ENCODE measurements at regions not wholly inside any gene's neighbourhood (a gene's known extent, or its start where the extent isn't known, plus 50 kb on each side); places are given as distances from the start of the nearest gene placed in this dataset.
A peak's percentile ranks its signal among the peaks of the same experiment; 100 is the strongest.

DNA sequence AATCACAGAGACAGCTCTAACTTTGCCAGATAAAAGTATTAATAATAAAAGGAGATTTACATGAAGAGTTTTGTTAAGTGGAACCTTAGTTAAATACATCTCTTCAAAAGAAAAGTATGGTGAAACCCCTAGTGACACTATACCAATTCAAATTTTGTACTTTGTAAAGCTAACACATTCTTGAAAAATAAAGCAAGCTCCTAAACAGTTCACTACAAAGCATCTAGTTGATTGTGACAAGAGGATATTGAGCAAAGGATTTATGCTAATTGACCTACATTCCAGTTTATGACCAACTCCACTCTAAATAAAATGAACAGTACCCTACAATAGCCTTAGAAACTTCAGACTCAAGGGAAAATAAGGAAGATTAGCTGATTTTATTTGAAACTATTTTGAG, 69.4 kb upstream of the WDR17 start:
- Mint-ChIP-seq H3K4me3 (no peak overlapping the region), H3K4me1 (no peaks in the 10 kb centered on the region), H3K27me3 (ENCODE audit: low read depth) (peaks cover 25% of the 10 kb centered on the region), H3K9me3 (no peaks in the 10 kb centered on the region), H3K27ac (no peak overlapping the region), H3K36me3 (ENCODE audit: low read depth) (no peaks in the 10 kb centered on the region)
- TF ChIP-seq, protein P1, sequence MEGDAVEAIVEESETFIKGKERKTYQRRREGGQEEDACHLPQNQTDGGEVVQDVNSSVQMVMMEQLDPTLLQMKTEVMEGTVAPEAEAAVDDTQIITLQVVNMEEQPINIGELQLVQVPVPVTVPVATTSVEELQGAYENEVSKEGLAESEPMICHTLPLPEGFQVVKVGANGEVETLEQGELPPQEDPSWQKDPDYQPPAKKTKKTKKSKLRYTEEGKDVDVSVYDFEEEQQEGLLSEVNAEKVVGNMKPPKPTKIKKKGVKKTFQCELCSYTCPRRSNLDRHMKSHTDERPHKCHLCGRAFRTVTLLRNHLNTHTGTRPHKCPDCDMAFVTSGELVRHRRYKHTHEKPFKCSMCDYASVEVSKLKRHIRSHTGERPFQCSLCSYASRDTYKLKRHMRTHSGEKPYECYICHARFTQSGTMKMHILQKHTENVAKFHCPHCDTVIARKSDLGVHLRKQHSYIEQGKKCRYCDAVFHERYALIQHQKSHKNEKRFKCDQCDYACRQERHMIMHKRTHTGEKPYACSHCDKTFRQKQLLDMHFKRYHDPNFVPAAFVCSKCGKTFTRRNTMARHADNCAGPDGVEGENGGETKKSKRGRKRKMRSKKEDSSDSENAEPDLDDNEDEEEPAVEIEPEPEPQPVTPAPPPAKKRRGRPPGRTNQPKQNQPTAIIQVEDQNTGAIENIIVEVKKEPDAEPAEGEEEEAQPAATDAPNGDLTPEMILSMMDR (IDR thresholded peaks at IDR 0.05; ENCODE audit: unreplicated experiment in 3 of 3): no peak

DNA sequence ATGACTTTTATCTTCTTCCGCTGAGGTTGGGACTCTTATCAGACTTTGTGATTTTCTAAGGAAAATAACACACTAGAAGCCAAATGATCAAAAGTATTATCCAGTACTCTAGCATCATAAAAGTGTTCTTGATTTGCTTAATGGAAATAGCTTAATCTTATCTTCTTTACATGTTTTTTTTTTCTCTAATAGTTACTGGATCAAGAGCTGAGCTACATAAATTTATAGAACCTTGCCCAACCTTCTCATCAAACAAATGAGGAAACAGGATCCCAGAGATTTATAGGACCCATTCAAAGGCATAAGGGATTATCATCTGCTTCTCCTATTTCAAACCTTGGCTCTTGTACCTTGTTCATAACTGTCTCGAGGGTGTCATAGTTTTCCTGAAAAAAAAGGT, 68.3 kb upstream of the WDR17 start:
- Mint-ChIP-seq H3K9me3 (no peaks in the 10 kb centered on the region), H3K4me3 (no peak overlapping the region), H3K27ac (no peak overlapping the region), H3K27me3 (ENCODE audit: low read depth) (peaks cover 33% of the 10 kb centered on the region), H3K36me3 (ENCODE audit: low read depth) (no peaks in the 10 kb centered on the region), H3K4me1 (peaks cover 1% of the 10 kb centered on the region)
- TF ChIP-seq, protein P1 (IDR thresholded peaks at IDR 0.05; ENCODE audit: unreplicated experiment in 3 of 3): no peak

DNA sequence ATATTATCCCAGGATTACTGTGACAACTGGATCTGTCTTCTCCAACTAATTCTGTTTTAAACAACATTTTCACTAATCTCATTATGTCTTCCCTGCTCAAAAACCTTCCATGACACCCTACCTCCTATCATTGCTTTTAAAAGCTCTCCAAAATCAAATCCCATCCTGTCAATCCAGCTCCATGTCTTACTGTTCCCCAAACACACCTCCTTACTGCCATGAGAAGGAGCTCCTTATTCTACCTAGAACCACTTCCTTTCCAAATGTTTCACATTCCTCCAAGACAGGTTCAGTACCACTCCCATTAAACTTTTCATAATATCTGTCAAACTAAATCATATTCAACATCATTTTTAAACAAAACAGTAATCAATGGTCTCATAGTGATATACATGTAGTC, 66.9 kb upstream of the WDR17 start:
- Mint-ChIP-seq H3K9me3 (no peaks in the 10 kb centered on the region), H3K36me3 (ENCODE audit: low read depth) (no peaks in the 10 kb centered on the region), H3K4me1 (peaks cover 5% of the 10 kb centered on the region), H3K4me3 (no peak overlapping the region), H3K27ac (no peak overlapping the region), H3K27me3 (ENCODE audit: low read depth) (peaks cover 47% of the 10 kb centered on the region)
- TF ChIP-seq, protein P1 (IDR thresholded peaks at IDR 0.05; ENCODE audit: unreplicated experiment in 3 of 3): no peak

DNA sequence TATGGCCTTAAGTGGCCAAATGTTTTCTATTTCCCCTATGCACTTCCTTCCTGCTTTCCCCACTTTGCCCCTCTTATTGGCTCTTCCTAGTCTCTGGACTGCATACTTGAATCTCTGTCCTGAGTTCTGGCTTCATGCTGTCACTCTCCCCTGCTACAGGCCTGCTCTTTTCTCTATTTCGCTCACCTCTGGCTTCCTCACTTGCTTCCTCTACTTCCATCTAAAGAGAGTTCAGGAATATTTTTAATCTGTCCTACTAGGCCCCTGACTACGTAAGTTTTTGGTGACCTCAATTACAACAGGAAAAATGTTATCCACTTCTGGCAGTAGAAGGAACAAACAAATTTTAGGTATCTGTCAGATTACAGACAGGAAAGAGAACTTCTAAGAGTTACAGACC, 65.7 kb upstream of the WDR17 start:
- H3K27ac Mint-ChIP-seq: no peak overlapping the region
- H3K36me3 Mint-ChIP-seq (ENCODE audit: low read depth): no peaks in the 10 kb centered on the region
- no peaks in the 10 kb centered on the region for H3K9me3 Mint-ChIP-seq
- peaks cover 52% of the 10 kb centered on the region for H3K27me3 Mint-ChIP-seq (ENCODE audit: low read depth)
- H3K4me3 Mint-ChIP-seq: no peak overlapping the region
- TF ChIP-seq, protein P1 (IDR thresholded peaks at IDR 0.05; ENCODE audit: unreplicated experiment in 3 of 3): no peak
- H3K4me1 Mint-ChIP-seq: peaks cover 5% of the 10 kb centered on the region

DNA sequence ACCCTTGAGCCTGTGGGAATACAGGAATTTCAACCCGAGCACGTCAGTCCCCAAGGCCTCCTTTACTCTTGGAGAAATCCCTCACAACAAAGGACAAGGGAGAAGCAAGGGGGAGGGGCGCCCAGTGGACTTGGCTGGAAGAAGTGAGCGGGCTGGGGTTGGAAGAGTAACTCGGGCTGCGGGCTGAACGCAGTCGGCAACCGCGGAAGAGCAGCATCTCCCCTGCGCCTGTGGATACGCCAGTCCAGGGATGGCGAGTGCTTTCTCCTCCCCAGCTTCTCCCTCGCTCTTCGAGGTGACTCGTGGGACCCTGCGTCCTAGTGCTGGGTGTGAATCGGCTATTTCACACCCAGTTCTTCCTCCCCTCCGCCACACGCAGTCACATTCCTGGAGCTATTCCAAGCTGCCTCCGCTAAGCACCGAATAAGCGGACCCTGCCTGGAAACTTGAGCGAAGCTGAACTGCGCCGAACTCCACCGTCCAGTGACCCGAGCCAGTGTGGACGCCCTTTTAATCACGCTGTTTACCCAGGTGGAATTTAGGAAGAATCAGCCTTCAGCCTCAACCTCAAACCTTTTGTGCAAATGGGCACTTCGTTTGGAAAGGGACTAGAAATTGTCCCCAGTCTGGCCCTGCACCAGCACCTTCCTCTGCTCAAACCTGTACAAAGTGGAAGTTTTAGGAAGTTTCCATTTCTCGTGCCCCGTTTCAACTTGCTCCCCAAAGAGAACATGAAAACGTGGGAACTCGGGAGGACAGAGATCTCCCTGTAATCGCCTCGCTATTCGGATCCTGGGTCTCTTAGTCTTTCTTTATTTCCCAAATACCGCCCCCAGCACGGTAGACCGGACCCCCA, 64.3 kb upstream of the WDR17 start:
- TF ChIP-seq, protein P1 (IDR thresholded peaks at IDR 0.05; ENCODE audit: unreplicated experiment in 3 of 3): no peak
- Mint-ChIP-seq H3K9me3 (no peaks in the 10 kb centered on the region), H3K4me1 (peaks cover 5% of the 10 kb centered on the region), H3K27me3 (ENCODE audit: low read depth) (peaks cover 58% of the 10 kb centered on the region), H3K27ac (peak overlapping the region in 1 of 3 experiments; percentile 5), H3K36me3 (ENCODE audit: low read depth) (no peaks in the 10 kb centered on the region), H3K4me3 (peak overlapping the region; percentile 83 to 88 (median 86))

All from nephron (organoid).